Ovary (tissue), 7 donors: ENCODE measurements at regions not wholly inside any gene's neighbourhood (a gene's known extent, or its start where the extent isn't known, plus 50 kb on each side); places are given as distances from the start of the nearest gene placed in this dataset.

Experiments
- DNase-seq, 5 donors: peaks; one replicate each; pipeline ENCODE4 v3.0.0-alpha.2; 2019 to 2020
- H3K27ac ChIP-seq, 2 donors: fragments of 200-600 bp; one replicate each; pipeline versions ENCODE4 v1.5.1 to v1.8.0; 2019 to 2022
- H3K27me3 ChIP-seq: fragments of 200-600 bp; one replicate; pipeline ENCODE4 v1.8.0; 2022
- H3K36me3 ChIP-seq: fragments of 200-600 bp; sonication (generic); one replicate; pipeline ENCODE4 v1.5.1; 2019
- H3K4me1 ChIP-seq: one replicate; pipeline ENCODE4 v1.8.1; 2013; ENCODE audit warnings: mild to moderate bottlenecking, moderate library complexity; ENCODE audit not compliant: insufficient read depth
- H3K4me3 ChIP-seq: fragments of 200-600 bp; sonication (generic); one replicate; pipeline ENCODE4 v1.5.1; 2017
- H3K9me3 ChIP-seq, 2 donors: fragments of 200-600 bp in 1 of 2; sonication (generic) in 1 of 2; one replicate each; pipeline versions ENCODE4 v1.5.1 to v1.8.1; 2013 to 2019; ENCODE audit warnings: mild to moderate bottlenecking in 1 of 2, moderate library complexity in 1 of 2
- CTCF ChIP-seq, 3 donors: fragments of 450-650 bp in 2 of 3; fragments of 200-600 bp in 1 of 3; IDR thresholded peaks; one replicate each; pipeline versions ENCODE4 v1.5.1 to v1.8.0; 2016 to 2022; ENCODE audit warnings: antibody characterized with exemption in 3 of 3, mild to moderate bottlenecking in 1 of 3
- EP300 ChIP-seq: sonication (generic); formaldehyde crosslinking; IDR thresholded peaks from one replicate; pipeline ENCODE4 v1.6.1; 2017; ENCODE audit warnings: antibody characterized with exemption
- POLR2A ChIP-seq: fragments of 450-650 bp; IDR thresholded peaks from one replicate; pipeline ENCODE4 v1.6.1; 2017; ENCODE audit warnings: antibody characterized with exemption, mild to moderate bottlenecking, moderate library complexity
- WGBS, 3 donors: extraction: QIAGEN DNeasy Blood & Tissue Kit in 1 of 3; methylation state at CpG; one replicate each; pipeline versions ENCODE4 v1.1.5 to v1.1.7; 2013 to 2017; 5-methylcytosine and 5-hydroxymethylcytosine counted together
- intact Hi-C, 4 donors: fragments of 100-400 bp; cut with DNase I; formaldehyde crosslinking; loops; one replicate each; pipeline versions ENCODE4 v1.11.0 to v1.15.1; 2022 to 2023
- donor health status: DM: no; HTN: no; CAD: no; lungs with moderate emphysema.
- donor health status: DM: no; HTN: no; CAD: no.
- donor health status: Bipolar disorder and iron deficiency.
- donor health status: DM: no; HTN: no; CAD: no.
- donor health status: DM: yes; HTN: yes; CAD: no.

- H3K4me1 ChIP-seq, result no peaks in the 10 kb centered on the region
- peaks cover 0 to 2% of the 10 kb centered on the region in 2 donors for H3K9me3 ChIP-seq
- H3K36me3 ChIP-seq, result no peaks in the 10 kb centered on the region
- 93 to 97% (median 95%) methylated on average over 8 of the region's 8 CpGs for WGBS, 3 donors
- no peak for DNase-seq
- intact Hi-C loops, result no loop called here
- H3K27me3 ChIP-seq, result no peaks in the 10 kb centered on the region
- no peak overlapping the region for H3K4me3 ChIP-seq
- no peak overlapping the region for H3K27ac ChIP-seq
- no peak for TF ChIP-seq EP300
- TF ChIP-seq POLR2A, result no peak
- no peak for TF ChIP-seq CTCF (IDR thresholded peaks at IDR 0.05)
These were observed 211.3 kb upstream of the FAT1 start for GRCh38 chr4:186934841-186935443.

- 90 to 96% (median 90%) methylated on average over 4 of the region's 4 CpGs for WGBS, 3 donors
- DNase-seq, result no peak
These were observed 212.2 kb upstream of the FAT1 start for GRCh38 chr4:186935901-186936300.

GRCh38 chr4:186936496-186937375, 213.1 kb upstream of the FAT1 start:
- intact Hi-C loops, result no loop called here
- H3K4me1 ChIP-seq, result no peaks in the 10 kb centered on the region
- H3K4me3 ChIP-seq, result no peak overlapping the region
- H3K27ac ChIP-seq, result no peak overlapping the region
- DNase-seq, result no peak
- H3K36me3 ChIP-seq, result no peaks in the 10 kb centered on the region
- TF ChIP-seq POLR2A (no peak), CTCF (IDR thresholded peaks at IDR 0.05) (no peak), EP300 (no peak)
- H3K9me3 ChIP-seq, result no peaks in the 10 kb centered on the region
- no peaks in the 10 kb centered on the region for H3K27me3 ChIP-seq
- 8 to 14% (median 13%) methylated on average over 9 of the region's 9 CpGs for WGBS, 3 donors

More at GRCh38 chr4:186935901-186936300, 212.2 kb upstream of the FAT1 start:
- Histone ChIP-seq H3K27ac (no peak overlapping the region), H3K4me1 (no peaks in the 10 kb centered on the region), H3K4me3 (no peak overlapping the region), H3K9me3 (no peaks in the 10 kb centered on the region), H3K27me3 (no peaks in the 10 kb centered on the region), H3K36me3 (no peaks in the 10 kb centered on the region)
- intact Hi-C loops, result no loop called here
- no peak for TF ChIP-seq POLR2A
- no peak for TF ChIP-seq CTCF (IDR thresholded peaks at IDR 0.05)
- no peak for TF ChIP-seq EP300

- Histone ChIP-seq H3K27me3 (no peaks in the 10 kb centered on the region), H3K4me3 (no peak overlapping the region), H3K9me3 (no peaks in the 10 kb centered on the region), H3K36me3 (no peaks in the 10 kb centered on the region), H3K4me1 (no peaks in the 10 kb centered on the region), H3K27ac (no peak overlapping the region)
- WGBS, 3 donors, result 88 to 100% (median 98%) methylated on average over 1 of the region's 1 CpG
- intact Hi-C loops, result no loop called here
- no peak for DNase-seq
- TF ChIP-seq CTCF (IDR thresholded peaks at IDR 0.05) (no peak), EP300 (no peak), POLR2A (no peak)
These were observed 215.6 kb upstream of the FAT1 start for GRCh38 chr4:186939226-186939625.
